Fibroblast of skin of scalp (primary cell): ENCODE measurements at regions not wholly inside any gene's neighbourhood (a gene's known extent, or its start where the extent isn't known, plus 50 kb on each side); places are given as distances from the start of the nearest gene placed in this dataset.

Experiments used
- DNase-seq: peaks from one replicate; pipeline ENCODE4 v3.0.0-alpha.2; 2013

- DNase-seq, result no peak
Measured at GRCh38 chr5:164893071-164893470, 1387.7 kb downstream of the MAT2B start.

- DNase-seq, result no peak
Measured at GRCh38 chr5:164898705-164899104, 1393.3 kb downstream of the MAT2B start.

GRCh38 chr5:164909673-164910072 lies 1404.3 kb downstream of the MAT2B start:
- DNase-seq, result no peak

- DNase-seq, result no peak
Measured at GRCh38 chr5:164921722-164922121, 1416.3 kb downstream of the MAT2B start.

GRCh38 chr5:164934039-164934438 lies 1428.6 kb downstream of the MAT2B start:
- DNase-seq, result no peak

- DNase-seq, result no peak
Measured at GRCh38 chr5:164934561-164934960, 1429.1 kb downstream of the MAT2B start.

GRCh38 chr5:164941132-164941531 lies 1435.7 kb downstream of the MAT2B start:
- DNase-seq, result no peak

GRCh38 chr5:164950927-164951326 lies 1445.5 kb downstream of the MAT2B start:
- no peak for DNase-seq

- no peak for DNase-seq
Measured at GRCh38 chr5:164951570-164951969, 1446.2 kb downstream of the MAT2B start.

GRCh38 chr5:164958688-164959087 lies 1453.3 kb downstream of the MAT2B start:
- DNase-seq, result peak; percentile 1

GRCh38 chr5:164959761-164960160 lies 1454.3 kb downstream of the MAT2B start:
- no peak for DNase-seq

GRCh38 chr5:164962329-164962961 lies 1457.0 kb downstream of the MAT2B start:
- no peak for DNase-seq

GRCh38 chr5:164966611-164967010 lies 1461.2 kb downstream of the MAT2B start:
- no peak for DNase-seq

GRCh38 chr5:164967354-164967753 lies 1461.9 kb downstream of the MAT2B start:
- no peak for DNase-seq

- DNase-seq, result no peak
Measured at GRCh38 chr5:164972973-164973372, 1467.6 kb downstream of the MAT2B start.

- no peak for DNase-seq
Measured at GRCh38 chr5:164975986-164976385, 1470.6 kb downstream of the MAT2B start.

- no peak for DNase-seq
Measured at GRCh38 chr5:164980480-164980879, 1475.1 kb downstream of the MAT2B start.

GRCh38 chr5:164998142-164998541 lies 1492.7 kb downstream of the MAT2B start:
- DNase-seq, result no peak

GRCh38 chr5:164998590-164998989 lies 1493.2 kb downstream of the MAT2B start:
- no peak for DNase-seq

- no peak for DNase-seq
Measured at GRCh38 chr5:165000479-165001190, 1495.2 kb downstream of the MAT2B start.

- DNase-seq, result no peak
Measured at GRCh38 chr5:165003283-165003682, 1497.9 kb downstream of the MAT2B start.

- no peak for DNase-seq
Measured at GRCh38 chr5:165004175-165004574, 1498.8 kb downstream of the MAT2B start.

GRCh38 chr5:165014439-165014838 lies 1509.0 kb downstream of the MAT2B start:
- no peak for DNase-seq

GRCh38 chr5:165015126-165015525 lies 1509.7 kb downstream of the MAT2B start:
- DNase-seq, result no peak

GRCh38 chr5:165015547-165015946 lies 1510.1 kb downstream of the MAT2B start:
- DNase-seq, result no peak
